ENCODE measurements at regions not wholly inside any gene's neighbourhood (a gene's known extent, or its start where the extent isn't known, plus 50 kb on each side); places are given as distances from the start of the nearest gene placed in this dataset.

DNA sequence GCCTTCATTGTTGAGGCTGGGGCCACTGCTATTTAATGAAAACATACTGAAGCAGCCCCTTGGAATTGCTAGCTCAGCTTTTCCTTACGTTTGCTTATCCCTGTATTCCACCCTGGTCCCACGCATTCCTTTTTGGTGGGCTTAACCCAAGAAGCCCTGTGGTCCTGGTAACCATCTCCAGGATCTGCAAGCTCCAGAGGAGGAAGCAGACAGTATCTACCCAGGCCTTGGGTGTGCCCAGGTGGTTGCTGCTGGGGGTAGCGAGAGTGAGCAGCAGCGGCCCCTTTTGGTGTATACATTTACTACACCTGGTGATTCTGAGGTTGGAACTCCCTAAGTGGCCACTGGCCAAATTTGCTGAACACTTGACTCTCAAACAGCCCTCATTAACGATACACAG lies 97.7 kb downstream of the CBLN1 start:
- Histone ChIP-seq H3K9me3 (replicated peaks) (peaks cover 12% of the 10 kb centered on the region), H3K27ac (replicated peaks) (no peak overlapping the region), H3K4me3 (no peak overlapping the region), H3K4me1 (no peaks in the 10 kb centered on the region), H3K36me3 (no peaks in the 10 kb centered on the region), H3K27me3 (ENCODE audit: low read depth) (peaks cover 26% of the 10 kb centered on the region)
- TF ChIP-seq, protein P1, sequence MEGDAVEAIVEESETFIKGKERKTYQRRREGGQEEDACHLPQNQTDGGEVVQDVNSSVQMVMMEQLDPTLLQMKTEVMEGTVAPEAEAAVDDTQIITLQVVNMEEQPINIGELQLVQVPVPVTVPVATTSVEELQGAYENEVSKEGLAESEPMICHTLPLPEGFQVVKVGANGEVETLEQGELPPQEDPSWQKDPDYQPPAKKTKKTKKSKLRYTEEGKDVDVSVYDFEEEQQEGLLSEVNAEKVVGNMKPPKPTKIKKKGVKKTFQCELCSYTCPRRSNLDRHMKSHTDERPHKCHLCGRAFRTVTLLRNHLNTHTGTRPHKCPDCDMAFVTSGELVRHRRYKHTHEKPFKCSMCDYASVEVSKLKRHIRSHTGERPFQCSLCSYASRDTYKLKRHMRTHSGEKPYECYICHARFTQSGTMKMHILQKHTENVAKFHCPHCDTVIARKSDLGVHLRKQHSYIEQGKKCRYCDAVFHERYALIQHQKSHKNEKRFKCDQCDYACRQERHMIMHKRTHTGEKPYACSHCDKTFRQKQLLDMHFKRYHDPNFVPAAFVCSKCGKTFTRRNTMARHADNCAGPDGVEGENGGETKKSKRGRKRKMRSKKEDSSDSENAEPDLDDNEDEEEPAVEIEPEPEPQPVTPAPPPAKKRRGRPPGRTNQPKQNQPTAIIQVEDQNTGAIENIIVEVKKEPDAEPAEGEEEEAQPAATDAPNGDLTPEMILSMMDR (IDR thresholded peaks at IDR 0.05; ENCODE audit: borderline replicate concordance), result peak; percentile 61
- DNase-seq, result no peak
- intact Hi-C loops (cut with micrococcal nuclease), result no loop called here

DNA sequence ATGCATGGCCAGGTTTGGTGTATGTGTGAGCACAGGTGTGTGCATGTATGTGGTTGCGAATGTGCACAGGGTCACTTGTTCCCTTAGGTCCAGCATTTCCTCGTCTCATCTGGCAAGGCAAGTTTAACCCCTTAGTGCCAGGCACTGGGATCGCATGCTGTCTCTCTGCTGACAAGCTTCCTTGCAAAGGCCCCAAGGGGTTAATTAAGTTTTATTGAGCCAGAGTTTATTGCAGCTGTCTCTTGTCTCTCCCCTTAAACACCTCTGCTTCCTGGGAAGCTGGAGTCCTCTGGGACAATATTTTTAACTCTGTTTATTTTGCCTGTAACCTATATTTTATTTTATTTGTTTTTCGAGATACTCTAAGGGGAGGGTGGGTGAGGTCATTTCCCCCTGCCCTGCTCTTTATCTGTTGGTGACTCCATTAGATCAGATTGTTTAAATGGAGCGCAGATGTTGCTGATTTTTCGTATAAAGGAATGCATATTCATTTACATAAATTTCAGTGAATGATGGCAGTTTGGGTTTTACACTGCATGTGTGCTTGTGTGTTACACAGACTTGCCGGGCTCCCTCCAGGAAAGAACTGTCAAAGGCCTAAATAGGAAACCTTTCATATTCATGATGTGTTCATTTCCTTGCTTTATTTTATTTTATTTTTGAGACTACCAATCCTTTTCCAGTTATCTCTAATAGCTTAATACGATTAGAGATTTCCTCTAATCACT lies 99.7 kb downstream of the CBLN1 start:
- no peak for DNase-seq
- H3K36me3 ChIP-seq, result no peaks in the 10 kb centered on the region
- no peaks in the 10 kb centered on the region for H3K9me3 ChIP-seq (replicated peaks)
- intact Hi-C loops (cut with micrococcal nuclease), result no loop called here
- no peak overlapping the region for H3K4me3 ChIP-seq
- no peak overlapping the region for H3K27ac ChIP-seq (replicated peaks)
- peaks cover 39% of the 10 kb centered on the region for H3K27me3 ChIP-seq (ENCODE audit: low read depth)
- TF ChIP-seq, protein P1 (IDR thresholded peaks at IDR 0.05; ENCODE audit: borderline replicate concordance), result no peak
- no peaks in the 10 kb centered on the region for H3K4me1 ChIP-seq

DNA sequence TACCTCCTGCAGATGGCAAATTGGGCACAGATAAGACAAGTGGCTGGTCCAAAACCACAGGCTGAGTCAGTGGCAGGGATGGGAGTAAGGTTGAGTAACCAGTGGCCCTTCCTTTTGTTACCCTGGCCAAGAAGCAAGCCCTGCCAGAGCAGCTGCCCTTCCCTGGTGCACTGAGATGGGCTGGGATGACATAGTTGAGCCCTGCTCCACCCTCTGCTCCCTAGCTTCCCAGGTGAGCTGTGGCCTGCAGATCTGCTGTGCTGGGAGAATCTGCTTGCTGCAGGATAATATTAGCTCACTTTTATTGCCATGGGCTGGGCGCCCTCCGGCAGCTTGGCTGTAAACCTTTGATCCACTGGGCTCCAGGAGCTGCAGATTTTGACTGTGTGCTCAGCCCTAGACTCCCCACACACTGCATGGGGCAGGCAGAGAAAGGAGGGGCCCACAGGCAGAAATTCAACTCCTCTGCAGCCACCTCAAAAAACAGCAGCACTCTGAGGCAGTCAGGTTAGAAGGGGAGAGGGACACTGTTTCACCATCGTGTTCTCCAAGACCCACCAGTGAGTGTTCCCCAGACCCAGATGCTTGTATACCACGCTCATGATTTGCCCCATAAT lies 101.8 kb downstream of the CBLN1 start:
- H3K4me3 ChIP-seq, result no peak overlapping the region
- DNase-seq, result no peak
- H3K27ac ChIP-seq (replicated peaks), result no peak overlapping the region
- H3K36me3 ChIP-seq, result no peaks in the 10 kb centered on the region
- no peaks in the 10 kb centered on the region for H3K4me1 ChIP-seq
- H3K9me3 ChIP-seq (replicated peaks), result no peaks in the 10 kb centered on the region
- intact Hi-C loops (cut with micrococcal nuclease), result no loop called here
- H3K27me3 ChIP-seq (ENCODE audit: low read depth), result peaks cover 32% of the 10 kb centered on the region
- TF ChIP-seq, protein P1 (IDR thresholded peaks at IDR 0.05; ENCODE audit: borderline replicate concordance), result no peak

DNA sequence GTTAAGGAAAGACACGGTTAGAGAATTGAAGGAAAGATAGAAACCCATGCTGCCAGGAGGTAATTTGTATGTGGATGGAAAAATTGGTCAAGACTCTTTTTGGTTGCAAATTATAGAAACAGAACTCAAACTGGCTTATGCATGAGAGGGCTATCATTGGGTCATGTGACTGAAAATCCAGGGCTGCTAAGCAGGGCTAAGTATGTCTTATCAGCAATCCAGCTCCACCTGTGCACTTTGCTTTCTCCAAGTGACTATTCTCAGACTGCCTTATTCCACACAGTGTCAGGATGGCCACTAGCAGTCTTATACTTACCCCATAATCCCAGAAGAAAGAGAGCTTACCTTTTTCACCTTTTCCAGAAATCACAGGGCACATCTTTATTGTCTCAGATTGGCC lies 113.5 kb downstream of the CBLN1 start:
- Histone ChIP-seq H3K27ac (replicated peaks) (no peak overlapping the region), H3K9me3 (replicated peaks) (no peaks in the 10 kb centered on the region), H3K36me3 (no peaks in the 10 kb centered on the region), H3K4me3 (no peak overlapping the region), H3K27me3 (ENCODE audit: low read depth) (peaks cover 22% of the 10 kb centered on the region), H3K4me1 (no peaks in the 10 kb centered on the region)
- no peak for DNase-seq
- intact Hi-C loops (cut with micrococcal nuclease), result no loop called here
- TF ChIP-seq, protein P1 (IDR thresholded peaks at IDR 0.05; ENCODE audit: borderline replicate concordance), result no peak

DNA sequence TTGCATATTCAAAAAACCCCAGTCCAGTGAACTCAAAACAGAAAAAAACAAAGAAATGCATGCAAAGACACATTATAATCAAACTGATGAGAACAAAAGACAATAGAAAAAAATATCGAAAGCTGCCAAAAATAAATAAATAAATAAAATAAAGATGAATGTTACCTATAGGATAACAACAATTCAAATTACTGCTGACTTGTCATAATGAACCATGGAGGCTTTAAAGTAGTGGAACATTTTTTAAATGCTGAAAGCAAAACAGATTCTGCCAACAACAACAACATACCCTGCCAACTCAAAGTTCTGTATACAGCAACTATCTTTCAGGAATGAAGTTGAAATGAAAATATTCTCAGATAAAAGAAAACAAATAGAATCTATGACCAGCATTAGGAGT lies 116.6 kb downstream of the CBLN1 start:
- H3K4me1 ChIP-seq, result no peaks in the 10 kb centered on the region
- intact Hi-C loops (cut with micrococcal nuclease), result no loop called here
- H3K27ac ChIP-seq (replicated peaks), result no peak overlapping the region
- H3K36me3 ChIP-seq, result no peaks in the 10 kb centered on the region
- TF ChIP-seq, protein P1 (IDR thresholded peaks at IDR 0.05; ENCODE audit: borderline replicate concordance), result no peak
- H3K4me3 ChIP-seq, result no peak overlapping the region
- H3K9me3 ChIP-seq (replicated peaks), result no peaks in the 10 kb centered on the region
- peaks cover 14% of the 10 kb centered on the region for H3K27me3 ChIP-seq (ENCODE audit: low read depth)
- DNase-seq, result no peak

Measured in left ventricle myocardium inferior (tissue), 1 donor.